HTR-8/SVneo (cell line): ENCODE measurements at regions not wholly inside any gene's neighbourhood (a gene's known extent, or its start where the extent isn't known, plus 50 kb on each side); places are given as distances from the start of the nearest gene placed in this dataset.

Experiments used
- DNase-seq: peaks from one replicate; pipeline ENCODE4 v3.0.0; 2011; ENCODE audit warnings: low spot score, mixed read lengths; ENCODE audit not compliant: insufficient read length
- FAIRE-seq: peaks from 2 replicates; lab custom pipeline; 2011; peaks lifted over from hg19 to GRCh38; lab: Jason Lieb, UNC

GRCh38 chr6:1203546-1203945, 108.4 kb upstream of the FOXQ1 start:
- no peak for FAIRE-seq
- DNase-seq = no peak

DNA sequence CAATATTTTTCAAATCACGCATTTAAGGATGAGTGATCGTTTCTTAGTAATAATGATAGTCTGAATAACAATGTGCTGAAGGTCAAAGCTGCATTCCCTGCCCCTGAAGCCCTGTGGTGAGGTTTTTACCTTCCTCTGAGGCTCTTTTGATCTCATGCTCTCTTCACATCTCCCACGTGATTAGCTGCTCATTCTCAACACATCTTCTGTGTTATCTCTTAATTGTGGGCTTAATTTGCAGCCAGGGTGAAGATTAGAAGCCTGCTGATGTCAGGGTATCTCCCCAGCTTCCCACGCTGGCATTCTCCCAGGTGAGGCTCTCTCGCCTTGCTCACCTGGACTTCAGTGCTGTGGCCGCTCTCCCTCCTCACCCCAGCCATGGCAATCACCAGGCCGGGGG, 109.7 kb upstream of the FOXQ1 start:
- DNase-seq (no peak), FAIRE-seq (no peak)

DNA sequence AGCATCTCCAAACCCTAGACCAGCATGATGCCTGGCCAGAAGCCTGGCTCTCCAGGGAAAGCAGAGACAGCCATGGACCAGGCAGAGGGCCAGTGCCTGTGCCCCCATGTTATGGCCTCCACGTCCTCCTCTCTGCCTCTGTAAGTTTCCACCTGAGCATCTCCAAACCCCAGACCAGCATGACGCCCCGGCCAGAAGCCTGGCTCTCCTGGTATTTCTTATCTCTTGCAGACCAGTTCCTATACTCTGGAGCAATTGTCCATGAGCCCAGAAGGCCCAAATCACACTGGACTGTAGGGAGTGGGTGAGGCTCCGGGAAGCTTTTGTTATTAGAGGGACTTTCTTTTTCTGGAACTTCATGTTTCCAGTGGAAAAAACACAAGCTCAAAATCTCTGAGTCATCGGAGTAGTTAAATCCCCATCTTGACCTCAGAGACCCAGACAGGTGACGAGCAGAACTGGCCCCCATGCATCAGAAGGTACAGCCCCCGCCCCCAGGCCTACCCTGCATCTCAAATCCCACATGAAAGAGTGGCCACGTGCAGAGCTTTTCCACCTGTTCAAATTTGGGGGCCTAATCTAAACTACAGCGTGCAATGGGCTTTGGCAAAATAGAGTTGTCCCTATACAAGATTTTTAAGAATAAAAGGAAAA, 110.2 kb upstream of the FOXQ1 start:
- FAIRE-seq (no peak), DNase-seq (no peak)

DNA sequence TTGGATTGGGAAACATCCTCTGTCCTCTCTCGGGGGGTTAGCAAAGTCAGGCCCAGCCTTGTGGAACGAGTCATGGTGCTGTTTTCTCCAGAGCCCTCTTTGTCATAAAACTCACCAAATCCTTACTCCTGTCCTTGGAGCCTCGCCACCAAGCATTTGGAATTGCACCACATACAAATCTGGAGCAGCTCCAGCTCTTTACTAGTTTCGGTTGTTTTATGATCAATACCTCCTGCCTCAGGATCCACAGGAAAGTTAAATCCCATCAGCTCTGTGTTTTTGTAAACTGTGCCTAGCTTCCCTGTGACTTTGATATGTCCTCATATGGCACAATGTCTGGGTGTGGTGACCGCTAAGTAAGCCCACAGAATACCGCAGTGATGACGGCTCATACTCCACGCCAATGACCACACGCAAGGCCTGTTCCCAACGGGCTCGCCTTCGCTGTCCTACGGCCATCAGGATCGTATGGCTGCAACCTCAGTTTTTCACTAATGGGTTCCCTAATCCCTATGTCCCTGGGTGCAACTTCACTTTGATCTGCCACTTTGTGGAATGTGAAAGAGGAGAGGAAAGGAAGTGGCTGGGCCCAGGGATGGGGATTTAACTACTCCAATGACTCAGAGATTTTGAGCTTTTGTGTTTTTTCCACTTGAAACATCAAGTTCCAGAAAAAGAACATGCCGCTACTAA, 111.3 kb upstream of the FOXQ1 start:
- no peak for DNase-seq
- no peak for FAIRE-seq

DNA sequence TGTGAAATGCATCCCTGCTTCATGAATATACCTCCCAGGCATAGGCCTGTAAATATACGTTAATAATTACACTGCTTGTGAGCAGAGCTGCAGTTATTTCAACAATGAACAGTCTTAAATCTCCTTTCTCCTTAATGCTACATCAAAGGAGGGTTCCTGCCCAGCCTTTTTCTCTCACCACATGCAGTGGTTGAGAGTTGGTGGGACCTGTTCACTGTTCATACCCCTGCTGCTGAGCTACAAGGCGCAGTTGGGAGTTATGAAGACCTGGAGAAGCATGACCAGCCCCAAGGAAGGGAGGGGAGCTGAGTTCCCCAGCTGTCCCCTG, 111.9 kb upstream of the FOXQ1 start:
- FAIRE-seq = no peak
- DNase-seq = no peak

DNA sequence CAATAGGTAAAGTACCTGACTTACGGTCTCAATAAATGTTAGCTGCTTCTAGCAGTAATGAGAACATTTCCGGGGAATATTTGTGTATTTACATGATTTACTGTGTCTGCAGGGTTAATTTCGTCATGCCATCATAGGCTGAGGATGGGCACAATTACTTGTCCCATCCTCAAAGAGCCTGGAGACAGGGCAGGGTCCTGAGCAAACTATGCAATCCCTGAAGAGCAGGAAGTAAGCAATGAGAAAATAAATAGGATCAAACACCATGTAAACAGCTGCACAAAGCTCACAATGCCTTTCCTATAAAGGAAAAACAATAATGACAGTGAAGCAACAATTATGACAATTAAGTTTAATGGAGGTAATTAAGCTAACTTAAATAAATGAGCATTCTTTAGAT, 114.6 kb upstream of the FOXQ1 start:
- FAIRE-seq (no peak), DNase-seq (no peak)

- FAIRE-seq = no peak
These were observed 120.7 kb upstream of the FOXQ1 start for GRCh38 chr6:1191141-1191630.

DNA sequence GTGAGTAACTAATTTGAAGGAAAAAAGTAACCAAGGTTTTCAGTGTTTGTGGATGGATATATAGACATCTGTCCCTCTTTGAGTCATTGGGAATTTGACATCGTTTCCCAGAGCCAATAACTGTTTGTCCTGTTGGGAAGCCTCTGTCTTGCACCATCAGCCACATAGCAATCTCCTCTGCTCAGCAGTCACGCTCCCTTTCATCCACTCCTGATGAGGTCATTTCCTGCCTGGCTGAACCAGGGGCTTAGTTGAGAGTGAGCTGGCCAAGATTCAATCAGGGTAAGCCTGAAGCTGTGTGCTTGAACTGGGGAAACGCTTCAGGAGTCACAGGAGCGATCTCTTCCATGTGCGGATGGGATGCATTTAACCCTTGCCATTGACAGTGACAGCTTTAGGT, 121.5 kb upstream of the FOXQ1 start:
- FAIRE-seq = peak; percentile 74
- peak; percentile 59 for DNase-seq

More at GRCh38 chr6:1191141-1191630, 120.7 kb upstream of the FOXQ1 start:
- no peak for DNase-seq

GRCh38 chr6:1188199-1188598, 123.7 kb upstream of the FOXQ1 start:
- no peak for DNase-seq
- no peak for FAIRE-seq

GRCh38 chr6:1187293-1188131, 124.4 kb upstream of the FOXQ1 start:
- FAIRE-seq (no peak), DNase-seq (no peak)

DNA sequence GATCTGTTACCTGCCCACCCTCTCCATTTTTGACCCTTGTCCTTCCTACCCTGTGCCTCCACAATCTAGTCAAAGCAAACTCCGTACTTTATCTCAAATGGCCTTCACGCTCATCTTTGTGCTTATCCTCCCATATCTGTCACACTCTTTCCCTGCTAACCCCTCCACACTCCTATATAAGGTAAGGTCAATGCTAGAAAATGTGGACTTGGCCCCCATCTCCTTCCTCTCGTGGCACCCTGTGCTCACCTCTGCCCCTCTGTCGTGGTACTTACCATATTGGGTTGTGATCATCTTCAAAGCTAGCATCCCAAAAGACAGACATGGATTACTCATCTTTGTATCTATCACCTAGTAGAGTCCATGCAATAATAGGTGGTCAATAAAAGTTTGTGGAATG, 127.6 kb upstream of the FOXQ1 start:
- DNase-seq = no peak
- FAIRE-seq = no peak

- FAIRE-seq (no peak), DNase-seq (no peak)
These were observed 129.0 kb upstream of the FOXQ1 start for GRCh38 chr6:1182722-1183521.

- no peak for DNase-seq
- no peak for FAIRE-seq
These were observed 129.8 kb upstream of the FOXQ1 start for GRCh38 chr6:1181939-1182605.

DNA sequence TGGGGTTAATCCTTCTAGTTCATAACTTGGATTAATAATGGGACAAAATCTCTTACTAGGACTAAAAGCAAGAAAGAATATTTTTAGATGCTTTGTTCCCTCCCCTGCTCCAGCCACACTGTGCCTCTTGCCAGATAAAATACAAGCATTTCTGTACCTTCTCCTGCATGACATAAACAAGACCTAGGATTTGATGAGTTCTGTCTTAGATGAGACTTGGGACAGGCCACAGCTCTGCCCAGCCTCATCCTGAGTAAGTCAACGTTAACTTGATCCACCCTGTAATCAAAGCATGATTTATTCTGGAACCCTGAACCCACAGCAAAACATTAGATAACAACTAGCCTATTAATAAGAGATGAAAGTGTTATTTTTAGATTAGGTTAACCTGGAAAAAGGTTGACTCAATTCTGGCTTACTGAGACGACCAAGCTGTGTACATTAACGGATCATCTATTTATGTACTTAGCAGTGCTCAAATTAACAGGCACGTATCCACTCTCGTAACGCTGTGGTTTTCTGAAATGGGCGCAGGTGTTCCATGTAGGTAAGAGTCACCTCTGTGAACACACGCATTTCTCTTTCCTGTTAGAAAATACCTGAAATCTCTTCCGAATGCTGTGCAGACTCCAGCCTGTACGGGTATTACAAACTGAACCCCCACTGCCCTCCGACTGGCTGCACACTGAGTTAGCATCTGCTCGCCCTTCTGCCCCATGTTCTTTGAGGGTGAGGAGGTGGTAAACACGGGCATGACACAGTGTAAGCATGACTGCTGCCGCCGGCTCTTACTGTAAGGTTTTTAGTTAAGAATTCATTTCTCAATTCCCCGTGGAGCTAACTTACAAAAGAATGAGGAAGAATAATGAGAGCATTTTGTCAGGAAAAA, 132.1 kb upstream of the FOXQ1 start:
- DNase-seq (no peak), FAIRE-seq (no peak)

DNA sequence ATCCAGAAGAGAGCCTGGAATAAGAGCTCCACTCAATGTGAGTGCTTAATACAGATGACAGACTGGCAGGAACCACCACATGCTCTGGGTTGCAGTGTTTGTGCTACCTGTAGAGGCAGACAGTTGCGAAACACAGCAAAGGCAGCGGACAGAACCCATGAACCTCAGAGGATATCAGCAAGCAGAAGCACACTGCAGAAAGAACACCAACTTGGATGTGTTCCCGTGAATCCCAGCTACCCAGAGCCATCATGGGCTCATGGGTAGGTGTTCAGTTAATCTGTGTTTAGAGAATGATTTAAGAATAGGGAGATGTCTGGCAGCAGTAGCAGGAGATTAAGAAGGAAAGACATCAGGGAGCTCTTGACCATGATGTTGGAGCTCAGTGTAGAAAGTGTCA, 133.3 kb upstream of the FOXQ1 start:
- no peak for DNase-seq
- no peak for FAIRE-seq

GRCh38 chr6:1176567-1176966, 135.3 kb upstream of the FOXQ1 start:
- FAIRE-seq (no peak), DNase-seq (no peak)

- DNase-seq (no peak), FAIRE-seq (no peak)
These were observed 136.0 kb upstream of the FOXQ1 start for GRCh38 chr6:1175877-1176276.

- FAIRE-seq = no peak
- DNase-seq = no peak
These were observed 141.1 kb upstream of the FOXQ1 start for GRCh38 chr6:1170794-1171193.

DNA sequence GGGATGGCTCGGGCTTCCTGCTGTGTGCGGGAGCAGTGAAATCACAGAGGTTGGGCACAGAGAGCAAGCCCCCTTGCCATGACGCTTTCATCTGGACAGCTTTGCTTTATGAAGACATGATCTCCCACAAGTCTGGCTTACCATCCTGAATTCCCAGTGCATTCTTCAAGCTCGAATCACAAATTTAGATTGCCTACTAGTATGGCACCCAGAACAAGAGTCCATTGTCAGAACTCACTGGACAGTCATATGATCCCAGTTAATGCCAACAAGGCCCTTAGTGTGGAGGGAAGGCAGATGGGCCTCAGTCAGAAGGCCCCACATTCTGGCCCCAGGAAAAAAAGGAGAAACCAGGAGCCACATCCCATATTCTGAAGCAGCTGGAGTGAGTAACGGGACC, 147.3 kb upstream of the FOXQ1 start:
- DNase-seq (no peak), FAIRE-seq (no peak)
